ENCODE measurements at regions not wholly inside any gene's neighbourhood (a gene's known extent, or its start where the extent isn't known, plus 50 kb on each side); places are given as distances from the start of the nearest gene placed in this dataset.
"Not testable (repeated sequence)": the region's sequence is repeated elsewhere in the genome, so short reads cannot be mapped to it uniquely, and the experiment has no call there.

- DNase-seq = peak; percentile 66
Measured at GRCh38 chr6:156437121-156437879, 339.9 kb upstream of the ARID1B start.

- DNase-seq = no peak
Measured at GRCh38 chr6:156434795-156435190, 342.4 kb upstream of the ARID1B start.

- no peak for DNase-seq
Measured at GRCh38 chr6:156434049-156434794, 343.0 kb upstream of the ARID1B start.

- DNase-seq = no peak
Measured at GRCh38 chr6:156432543-156432942, 344.6 kb upstream of the ARID1B start.

GRCh38 chr6:156430386-156430785 lies 346.8 kb upstream of the ARID1B start:
- DNase-seq = no peak

GRCh38 chr6:156427345-156427744 lies 349.8 kb upstream of the ARID1B start:
- no peak for DNase-seq

GRCh38 chr6:156425359-156426020 lies 351.7 kb upstream of the ARID1B start:
- DNase-seq = no peak

GRCh38 chr6:156423829-156424228 lies 353.3 kb upstream of the ARID1B start:
- DNase-seq = no peak

GRCh38 chr6:156423075-156423474 lies 354.1 kb upstream of the ARID1B start:
- no peak for DNase-seq

GRCh38 chr6:156421933-156422332 lies 355.2 kb upstream of the ARID1B start:
- no peak for DNase-seq

GRCh38 chr6:156421301-156421700 lies 355.9 kb upstream of the ARID1B start:
- DNase-seq = not testable (repeated sequence)

- no peak for DNase-seq
Measured at GRCh38 chr6:156420172-156420993, 356.8 kb upstream of the ARID1B start.

GRCh38 chr6:156419594-156419993 lies 357.6 kb upstream of the ARID1B start:
- DNase-seq = no peak

GRCh38 chr6:156418253-156418652 lies 358.9 kb upstream of the ARID1B start:
- DNase-seq = no peak

GRCh38 chr6:156416391-156416790 lies 360.8 kb upstream of the ARID1B start:
- DNase-seq = no peak

- DNase-seq = no peak
Measured at GRCh38 chr6:156413154-156413553, 364.0 kb upstream of the ARID1B start.

- DNase-seq = no peak
Measured at GRCh38 chr6:156410649-156411048, 366.5 kb upstream of the ARID1B start.

- no peak for DNase-seq
Measured at GRCh38 chr6:156408655-156409054, 368.5 kb upstream of the ARID1B start.

- DNase-seq = no peak
Measured at GRCh38 chr6:156407334-156407733, 369.8 kb upstream of the ARID1B start.

- no peak for DNase-seq
Measured at GRCh38 chr6:156406688-156407087, 370.5 kb upstream of the ARID1B start.

GRCh38 chr6:156406099-156406498 lies 371.1 kb upstream of the ARID1B start:
- DNase-seq = no peak

- no peak for DNase-seq
Measured at GRCh38 chr6:156402628-156403027, 374.6 kb upstream of the ARID1B start.

GRCh38 chr6:156402227-156402626 lies 375.0 kb upstream of the ARID1B start:
- DNase-seq = no peak
